Neuronal stem cell (in vitro differentiated cells): ENCODE measurements at regions not wholly inside any gene's neighbourhood (a gene's known extent, or its start where the extent isn't known, plus 50 kb on each side); places are given as distances from the start of the nearest gene placed in this dataset.

ENCODE experiments used
- DNase-seq: peaks from one replicate; pipeline ENCODE4 v3.0.0-alpha.2; 2013; ENCODE audit warnings: low spot score
- H2AFZ ChIP-seq: one replicate; pipeline ENCODE4 v1.6.1; 2013; ENCODE audit warnings: mild to moderate bottlenecking, low read length, inconsistent platforms
- H2AK5ac ChIP-seq: 2 replicates; pipeline ENCODE4 v1.6.1; 2013; ENCODE audit warnings: low read depth, mild to moderate bottlenecking, inconsistent platforms, low read length, moderate library complexity, mixed read lengths
- H2BK120ac ChIP-seq: 2 replicates; pipeline ENCODE4 v1.6.1; 2013; ENCODE audit warnings: low read depth, mild to moderate bottlenecking, inconsistent platforms, low read length, moderate library complexity, mixed read lengths
- H2BK12ac ChIP-seq: one replicate; pipeline ENCODE4 v1.6.1; 2013; ENCODE audit warnings: low read length, inconsistent platforms
- H2BK15ac ChIP-seq: 2 replicates; pipeline ENCODE4 v1.6.1; 2013; ENCODE audit warnings: mild to moderate bottlenecking, low read length, inconsistent platforms, mixed read lengths
- H2BK5ac ChIP-seq: one replicate; pipeline ENCODE4 v1.6.1; 2013; ENCODE audit warnings: inconsistent platforms, mild to moderate bottlenecking, low read length, moderate library complexity
- H3K14ac ChIP-seq: one replicate; pipeline ENCODE4 v1.6.1; 2013; ENCODE audit warnings: low read length, inconsistent platforms
- H3K18ac ChIP-seq: 2 replicates; pipeline ENCODE4 v1.6.1; 2013; ENCODE audit warnings: low read length, inconsistent platforms
- H3K23ac ChIP-seq: 2 replicates; pipeline ENCODE4 v1.6.1; 2013; ENCODE audit warnings: low read depth, mild to moderate bottlenecking, mixed read lengths, low read length, inconsistent platforms; ENCODE audit not compliant: poor library complexity
- H3K27ac ChIP-seq: replicated peaks from 3 replicates; pipeline ENCODE4 v1.5.1; 2013; ENCODE audit warnings: low read length, inconsistent platforms
- H3K27me3 ChIP-seq, 3 experiments: 2 replicates each; pipeline ENCODE4 v1.6.1; 2013; ENCODE audit warnings: low read length in 3 of 3, mild to moderate bottlenecking in 2 of 3, inconsistent platforms in 1 of 3, low read depth in 1 of 3, mixed read lengths in 1 of 3, moderate library complexity in 1 of 3; ENCODE audit not compliant: control insufficient read depth in 3 of 3, insufficient read depth in 3 of 3
- H3K36me3 ChIP-seq, 2 donors: replicated peaks in 1 of 2; 2 replicates each; pipeline ENCODE4 v1.6.1; 2013; ENCODE audit warnings: low read length in 2 of 2; ENCODE audit not compliant: control insufficient read depth in 2 of 2, insufficient read depth in 2 of 2
- H3K4ac ChIP-seq: 2 replicates; pipeline ENCODE4 v1.6.1; 2013; ENCODE audit warnings: inconsistent platforms, mild to moderate bottlenecking, low read length, moderate library complexity
- H3K4me1 ChIP-seq, 2 donors: 1 replicate in 1 of 2; 2 replicates in 1 of 2; pipeline ENCODE4 v1.6.1; 2013; ENCODE audit warnings: low read length in 2 of 2, low read depth in 1 of 2; ENCODE audit not compliant: control insufficient read depth in 2 of 2, insufficient read depth in 1 of 2
- H3K4me2 ChIP-seq: one replicate; pipeline ENCODE4 v1.6.1; 2013; ENCODE audit warnings: mild to moderate bottlenecking, low read length, inconsistent platforms; ENCODE audit not compliant: insufficient read depth, poor library complexity, severe bottlenecking
- H3K4me3 ChIP-seq, 2 donors: 2 replicates each; pipeline ENCODE4 v1.5.1; 2013; ENCODE audit warnings: low read length in 2 of 2, mild to moderate bottlenecking in 2 of 2, inconsistent platforms in 1 of 2, moderate library complexity in 1 of 2
- H3K79me1 ChIP-seq: one replicate; pipeline ENCODE4 v1.6.1; 2013; ENCODE audit warnings: low read depth, mild to moderate bottlenecking, inconsistent platforms, low read length, moderate library complexity
- H3K9ac ChIP-seq: one replicate; pipeline ENCODE4 v1.6.1; 2013; ENCODE audit warnings: mild to moderate bottlenecking, low read depth, low read length, inconsistent platforms; ENCODE audit not compliant: poor library complexity
- H3K9me3 ChIP-seq, 2 donors: replicated peaks in 1 of 2; 2 replicates each; pipeline versions ENCODE3 to v1.6.1; 2013; ENCODE audit warnings: low read length in 2 of 2, mild to moderate bottlenecking in 2 of 2, inconsistent platforms in 1 of 2, low read depth in 1 of 2, mixed read lengths in 1 of 2, moderate library complexity in 1 of 2; ENCODE audit not compliant: control insufficient read depth in 2 of 2, insufficient read depth in 1 of 2
- H4K8ac ChIP-seq: one replicate; pipeline ENCODE4 v1.6.1; 2013; ENCODE audit warnings: low read depth, mild to moderate bottlenecking, inconsistent platforms, low read length, moderate library complexity
- H4K91ac ChIP-seq: one replicate; pipeline ENCODE4 v1.6.1; 2013; ENCODE audit warnings: low read length, low read depth, mild to moderate bottlenecking, inconsistent platforms; ENCODE audit not compliant: poor library complexity
- WGBS, 2 donors: extraction: QIAGEN DNeasy Blood & Tissue Kit; methylation state at CpG; one replicate each; pipeline ENCODE4 v1.1.7; 2013; ENCODE audit warnings: missing lambda C conversion rate in 2 of 2, mixed read lengths in 1 of 2; ENCODE audit not compliant: insufficient read length in 2 of 2, insufficient replicate concordance in 1 of 2; ENCODE audit errors: extremely low coverage in 2 of 2; 5-methylcytosine and 5-hydroxymethylcytosine counted together

DNA sequence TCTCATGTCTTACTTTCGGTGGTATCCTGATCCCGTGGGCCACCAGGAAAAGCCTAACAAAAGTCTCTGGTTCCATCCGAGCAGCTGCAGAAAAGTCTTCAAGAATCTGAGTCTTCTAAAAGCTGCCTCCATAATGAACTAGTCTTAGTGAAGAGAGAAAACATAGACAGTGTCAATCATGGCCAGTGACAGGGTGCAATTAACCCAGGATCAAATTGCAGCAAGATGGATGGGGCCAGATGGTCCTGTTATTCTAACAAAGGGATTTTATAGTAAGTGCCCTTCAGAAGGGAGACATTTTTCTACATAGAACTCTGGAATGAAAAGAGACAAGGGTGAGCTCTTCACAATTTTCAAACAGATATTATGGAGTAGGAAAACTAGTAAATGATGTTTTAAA is 281.6 kb upstream of the ZFP64 start:
- no peak overlapping the region for H3K23ac ChIP-seq
- no peak overlapping the region for H3K4ac ChIP-seq
- no peak overlapping the region for H2AFZ ChIP-seq
- no peak overlapping the region for H2AK5ac ChIP-seq
- no peak overlapping the region for H3K9ac ChIP-seq
- H2BK12ac ChIP-seq, result no peak overlapping the region
- H2BK120ac ChIP-seq, result no peak overlapping the region
- no peak overlapping the region for H3K4me3 ChIP-seq
- H2BK5ac ChIP-seq, result no peak overlapping the region
- H4K91ac ChIP-seq, result no peak overlapping the region
- no peaks in the 10 kb centered on the region for H3K27me3 ChIP-seq
- no peak overlapping the region for H2BK15ac ChIP-seq
- H3K14ac ChIP-seq, result no peak overlapping the region
- H3K9me3 ChIP-seq, result no peaks in the 10 kb centered on the region
- no CpG with 5 or more reads among the region's 3 CpGs for WGBS, 2 donors
- H3K27ac ChIP-seq, result no peak overlapping the region
- H3K36me3 ChIP-seq, result no peaks in the 10 kb centered on the region
- H3K4me2 ChIP-seq, result no peak overlapping the region
- no peaks in the 10 kb centered on the region for H3K79me1 ChIP-seq
- H4K8ac ChIP-seq, result no peak overlapping the region
- H3K4me1 ChIP-seq, result peaks cover 0 to 6% of the 10 kb centered on the region in 2 donors
- DNase-seq, result no peak
- H3K18ac ChIP-seq, result no peak overlapping the region

DNA sequence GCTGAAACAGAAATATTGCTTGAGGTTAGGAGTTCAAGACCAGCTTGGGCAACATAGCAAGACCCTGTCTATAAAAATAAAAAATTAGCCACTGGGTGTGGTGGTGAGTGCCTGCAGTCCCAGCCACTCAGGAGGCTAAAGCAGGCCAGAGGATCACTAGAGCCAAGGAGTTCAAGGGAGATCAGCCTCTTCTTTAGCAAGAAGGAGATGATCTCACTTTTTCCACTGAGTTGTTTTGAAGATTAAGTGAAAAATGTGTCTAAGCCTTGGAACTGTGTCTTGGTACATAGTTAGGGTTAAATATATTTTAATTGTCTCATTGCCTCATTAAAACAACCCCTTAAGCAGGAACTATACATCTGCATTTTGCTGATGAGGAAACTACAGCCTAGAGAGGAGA is 279.0 kb upstream of the ZFP64 start:
- DNase-seq, result no peak
- no peaks in the 10 kb centered on the region for H3K79me1 ChIP-seq
- no peak overlapping the region for H3K18ac ChIP-seq
- no peak overlapping the region for H3K4me2 ChIP-seq
- H3K9ac ChIP-seq, result no peak overlapping the region
- H3K9me3 ChIP-seq, result no peaks in the 10 kb centered on the region
- no peak overlapping the region for H3K14ac ChIP-seq
- no peak overlapping the region for H4K8ac ChIP-seq
- no peak overlapping the region for H3K23ac ChIP-seq
- H3K36me3 ChIP-seq, result no peaks in the 10 kb centered on the region
- no peak overlapping the region for H3K4ac ChIP-seq
- no peak overlapping the region for H2AK5ac ChIP-seq
- no peak overlapping the region for H3K4me3 ChIP-seq
- H2BK5ac ChIP-seq, result no peak overlapping the region
- H2BK12ac ChIP-seq, result no peak overlapping the region
- H4K91ac ChIP-seq, result no peak overlapping the region
- no peak overlapping the region for H2BK120ac ChIP-seq
- H2BK15ac ChIP-seq, result no peak overlapping the region
- no peaks in the 10 kb centered on the region for H3K27me3 ChIP-seq
- H2AFZ ChIP-seq, result no peak overlapping the region
- peaks cover 0 to 6% of the 10 kb centered on the region in 2 donors for H3K4me1 ChIP-seq
- H3K27ac ChIP-seq, result no peak overlapping the region

GRCh38 chr20:52469128-52469527 is 277.5 kb upstream of the ZFP64 start:
- H4K8ac ChIP-seq, result no peak overlapping the region
- no peak overlapping the region for H3K4me2 ChIP-seq
- H3K14ac ChIP-seq, result no peak overlapping the region
- no peak overlapping the region for H2BK12ac ChIP-seq
- H3K79me1 ChIP-seq, result no peaks in the 10 kb centered on the region
- no peak overlapping the region for H2BK120ac ChIP-seq
- H3K9ac ChIP-seq, result no peak overlapping the region
- peaks cover 0 to 6% of the 10 kb centered on the region in 2 donors for H3K4me1 ChIP-seq
- DNase-seq, result no peak
- H3K27me3 ChIP-seq, result peaks cover 0 to 3% (median 0%) of the 10 kb centered on the region in 3 experiments
- H2AK5ac ChIP-seq, result no peak overlapping the region
- no CpG with 5 or more reads among the region's 9 CpGs for WGBS, 2 donors
- H3K27ac ChIP-seq, result no peak overlapping the region
- peaks cover 0 to 3% of the 10 kb centered on the region in 2 donors for H3K9me3 ChIP-seq
- no peak overlapping the region for H2AFZ ChIP-seq
- no peaks in the 10 kb centered on the region for H3K36me3 ChIP-seq
- no peak overlapping the region for H2BK5ac ChIP-seq
- no peak overlapping the region for H3K18ac ChIP-seq
- H3K4me3 ChIP-seq, result no peak overlapping the region
- H4K91ac ChIP-seq, result no peak overlapping the region
- H2BK15ac ChIP-seq, result no peak overlapping the region
- no peak overlapping the region for H3K23ac ChIP-seq
- H3K4ac ChIP-seq, result no peak overlapping the region

GRCh38 chr20:52465991-52466390 is 274.4 kb upstream of the ZFP64 start:
- Histone ChIP-seq H2BK5ac (no peak overlapping the region), H3K4me2 (no peak overlapping the region), H3K4ac (no peak overlapping the region), H4K8ac (no peak overlapping the region), H2AK5ac (no peak overlapping the region), H3K27me3 (peaks cover 0 to 3% (median 0%) of the 10 kb centered on the region in 3 experiments), H4K91ac (no peak overlapping the region), H2BK15ac (no peak overlapping the region), H3K79me1 (no peaks in the 10 kb centered on the region), H2AFZ (no peak overlapping the region), H2BK120ac (no peak overlapping the region), H3K36me3 (no peaks in the 10 kb centered on the region), H3K18ac (no peak overlapping the region), H3K4me3 (no peak overlapping the region), H3K14ac (no peak overlapping the region), H3K9ac (no peak overlapping the region), H2BK12ac (no peak overlapping the region), H3K27ac (no peak overlapping the region), H3K4me1 (peaks cover 0 to 4% of the 10 kb centered on the region in 2 donors), H3K9me3 (peaks cover 0 to 3% of the 10 kb centered on the region in 2 donors), H3K23ac (no peak overlapping the region)
- WGBS, 2 donors, result no CpG with 5 or more reads among the region's 6 CpGs
- DNase-seq, result no peak
